ENCODE measurements at regions not wholly inside any gene's neighbourhood (a gene's known extent, or its start where the extent isn't known, plus 50 kb on each side); places are given as distances from the start of the nearest gene placed in this dataset.

- intact Hi-C loops (cut with micrococcal nuclease) = no loop called here
- ChIA-PET POLR2A (interaction anchor here (0.7 kb wide), 1 partner anchor 1739 kb away, joined by 3 read pairs; no protein-coding TSS in a partner anchor), CTCF (no interaction called here)
- Mint-ChIP-seq H3K36me3 (ENCODE audit: insufficient read depth, unreplicated experiment) (no peaks in the 10 kb centered on the region), H3K27me3 (ENCODE audit: insufficient read depth, unreplicated experiment) (peaks cover 19% of the 10 kb centered on the region), H3K4me1 (ENCODE audit: insufficient read depth, unreplicated experiment) (peaks cover 6% of the 10 kb centered on the region), H3K9me3 (ENCODE audit: unreplicated experiment) (peaks cover 17% of the 10 kb centered on the region), H3K4me3 (ENCODE audit: unreplicated experiment) (no peak overlapping the region), H3K27ac (ENCODE audit: low read depth, unreplicated experiment) (no peak overlapping the region)
- BruUV-seq (replicated peaks) = no TSS peak
- TF ChIP-seq CTCF (IDR thresholded peaks at IDR 0.05; ENCODE audit: unreplicated experiment) = no peak
- DNase-seq (ENCODE audit: unreplicated experiment) = no peak
These were observed 62.5 kb upstream of the CAPZB start for GRCh38 chr1:19547814-19548213.

GRCh38 chr1:19536519-19536918 lies 51.2 kb upstream of the CAPZB start:
- CTCF ChIA-PET = interaction anchor here (0.8 kb wide), 1 partner anchor 374 kb away, joined by 4 read pairs; no protein-coding TSS in a partner anchor
- Mint-ChIP-seq H3K27me3 (ENCODE audit: insufficient read depth, unreplicated experiment) (no peaks in the 10 kb centered on the region), H3K36me3 (ENCODE audit: insufficient read depth, unreplicated experiment) (no peaks in the 10 kb centered on the region), H3K4me1 (ENCODE audit: insufficient read depth, unreplicated experiment) (no peaks in the 10 kb centered on the region), H3K9me3 (ENCODE audit: unreplicated experiment) (no peaks in the 10 kb centered on the region), H3K4me3 (ENCODE audit: unreplicated experiment) (no peak overlapping the region), H3K27ac (ENCODE audit: low read depth, unreplicated experiment) (no peak overlapping the region)
- no peak for TF ChIP-seq CTCF (IDR thresholded peaks at IDR 0.05; ENCODE audit: unreplicated experiment)
- DNase-seq (ENCODE audit: unreplicated experiment) = no peak
- POLR2A ChIA-PET = no interaction called here
- intact Hi-C loops (cut with micrococcal nuclease) = no loop called here
- BruUV-seq (replicated peaks) = no TSS peak

GRCh38 chr1:19535214-19535613 lies 49.9 kb upstream of the CAPZB start:
- intact Hi-C loops (cut with micrococcal nuclease) = no loop called here
- ChIA-PET CTCF (no interaction called here), POLR2A (interaction anchor here (0.6 to 0.7 kb wide), 2 partner anchors 26 to 46 kb away, joined by 3 to 4 read pairs; no protein-coding TSS in a partner anchor)
- H3K4me1 Mint-ChIP-seq (ENCODE audit: insufficient read depth, unreplicated experiment) = no peaks in the 10 kb centered on the region
- no peak overlapping the region for H3K27ac Mint-ChIP-seq (ENCODE audit: low read depth, unreplicated experiment)
- BruUV-seq (replicated peaks) = no TSS peak
- H3K27me3 Mint-ChIP-seq (ENCODE audit: insufficient read depth, unreplicated experiment) = no peaks in the 10 kb centered on the region
- H3K9me3 Mint-ChIP-seq (ENCODE audit: unreplicated experiment) = no peaks in the 10 kb centered on the region
- no peaks in the 10 kb centered on the region for H3K36me3 Mint-ChIP-seq (ENCODE audit: insufficient read depth, unreplicated experiment)
- H3K4me3 Mint-ChIP-seq (ENCODE audit: unreplicated experiment) = no peak overlapping the region
- no peak for DNase-seq (ENCODE audit: unreplicated experiment)
- TF ChIP-seq CTCF (IDR thresholded peaks at IDR 0.05; ENCODE audit: unreplicated experiment) = no peak

All from MCF 10A (cell line).